Stomach (tissue), 8 donors: ENCODE measurements at regions not wholly inside any gene's neighbourhood (a gene's known extent, or its start where the extent isn't known, plus 50 kb on each side); places are given as distances from the start of the nearest gene placed in this dataset.
"Not testable (repeated sequence)": the region's sequence is repeated elsewhere in the genome, so short reads cannot be mapped to it uniquely, and the experiment has no call there.

Experiments used
- DNase-seq, 2 donors: peaks; one replicate each; pipeline versions ENCODE4 v3.0.0 to v3.0.0-alpha.2; 2013 to 2019
- H3K27ac ChIP-seq, 5 donors: fragments of 200-600 bp in 4 of 5; sonication (generic) in 4 of 5; one replicate each; pipeline ENCODE4 v1.5.1; 2013 to 2019; ENCODE audit warnings: mild to moderate bottlenecking in 1 of 5, moderate library complexity in 1 of 5
- H3K27me3 ChIP-seq, 3 donors: fragments of 200-600 bp; sonication (generic); one replicate each; pipeline ENCODE4 v1.5.1; 2017 to 2019; ENCODE audit warnings: mixed run types in 1 of 3
- H3K36me3 ChIP-seq, 4 donors: fragments of 200-600 bp; sonication (generic); 1 replicate in 3 of 4; 2 replicates in 1 of 4; pipeline ENCODE4 v1.5.1; 2016 to 2019
- H3K4me1 ChIP-seq, 4 donors: fragments of 200-600 bp; sonication (generic); one replicate each; pipeline ENCODE4 v1.5.1; 2016 to 2019
- H3K4me3 ChIP-seq, 4 donors: fragments of 200-600 bp; sonication (generic) in 3 of 4; one replicate each; pipeline ENCODE4 v1.5.1; 2016 to 2019; ENCODE audit warnings: mild to moderate bottlenecking in 1 of 4
- H3K9me3 ChIP-seq, 4 donors: fragments of 200-600 bp; sonication (generic); one replicate each; pipeline ENCODE4 v1.5.1; 2016 to 2019
- CTCF ChIP-seq, 7 experiments: fragments of 450-650 bp in 4 of 7; fragments of 200-600 bp in 3 of 7; sonication (generic) in 3 of 7; IDR thresholded peaks; one replicate each; pipeline ENCODE4 v1.5.1; 2016 to 2019; ENCODE audit warnings: antibody characterized with exemption in 7 of 7, control low read depth in 2 of 7, mild to moderate bottlenecking in 1 of 7
- EP300 ChIP-seq: sonication (generic); formaldehyde crosslinking; IDR thresholded peaks from one replicate; pipeline ENCODE4 v1.6.1; 2017; ENCODE audit warnings: antibody characterized with exemption
- POLR2A ChIP-seq, 4 donors: fragments of 450-650 bp; IDR thresholded peaks; one replicate each; pipeline ENCODE4 v1.6.1; 2016; ENCODE audit warnings: antibody characterized with exemption in 4 of 4, control low read depth in 2 of 4, mild to moderate bottlenecking in 1 of 4, moderate library complexity in 1 of 4
- POLR2AphosphoS5 ChIP-seq, 3 donors: sonication (generic); formaldehyde crosslinking; IDR thresholded peaks; one replicate each; pipeline ENCODE4 v1.6.1; 2016; ENCODE audit warnings: antibody characterized with exemption in 3 of 3
- WGBS, 5 donors: extraction: QIAGEN DNeasy Blood & Tissue Kit in 3 of 5; methylation state at CpG; one replicate each; pipeline versions ENCODE4 v1.1.5 to v1.1.7; 2013 to 2018; 5-methylcytosine and 5-hydroxymethylcytosine counted together
- intact Hi-C: fragments of 100-400 bp; cut with DNase I; formaldehyde crosslinking; loops from one replicate; pipeline ENCODE4 v1.15.1; 2023; ENCODE audit warnings: low total_unique reads
- donor health status: healthy with polysubstance abuse.
- donor health status: Bipolar disorder and iron deficiency.
- donor health status: healthy.

- TF ChIP-seq POLR2A (IDR thresholded peaks at IDR 0.05) (no peak), CTCF (IDR thresholded peaks at IDR 0.05) (no peak), POLR2AphosphoS5 (IDR thresholded peaks at IDR 0.05) (no peak), EP300 (no peak)
- Histone ChIP-seq H3K27me3 (no peaks in the 10 kb centered on the region), H3K9me3 (no peaks in the 10 kb centered on the region), H3K4me1 (no peaks in the 10 kb centered on the region), H3K36me3 (no peaks in the 10 kb centered on the region), H3K4me3 (no peak overlapping the region), H3K27ac (no peak overlapping the region)
- DNase-seq, result no peak
- WGBS, 5 donors, result 37 to 49% (median 49%) methylated on average over 4 of the region's 4 CpGs
- intact Hi-C loops, result no loop called here
Measured at GRCh38 chr1:219713981-219714381, 101.1 kb upstream of the ZC3H11B start.

GRCh38 chr1:219712506-219712905, 99.6 kb upstream of the ZC3H11B start:
- Histone ChIP-seq H3K4me3 (no peak overlapping the region), H3K36me3 (no peaks in the 10 kb centered on the region), H3K4me1 (no peaks in the 10 kb centered on the region), H3K9me3 (no peaks in the 10 kb centered on the region), H3K27ac (no peak overlapping the region), H3K27me3 (no peaks in the 10 kb centered on the region)
- 70 to 80% (median 75%) methylated on average over 4 of the region's 4 CpGs for WGBS, 5 donors
- TF ChIP-seq POLR2AphosphoS5 (IDR thresholded peaks at IDR 0.05) (no peak), EP300 (no peak)
- no peak for DNase-seq
- intact Hi-C loops, result no loop called here

GRCh38 chr1:219710529-219711194, 97.8 kb upstream of the ZC3H11B start:
- no peaks in the 10 kb centered on the region for H3K27me3 ChIP-seq
- intact Hi-C loops, result no loop called here
- no peak for DNase-seq
- WGBS, 5 donors, result 90 to 94% (median 92%) methylated on average over 6 of the region's 6 CpGs
- H3K4me3 ChIP-seq, result no peak overlapping the region
- H3K9me3 ChIP-seq, result no peaks in the 10 kb centered on the region
- no peaks in the 10 kb centered on the region for H3K36me3 ChIP-seq
- TF ChIP-seq POLR2AphosphoS5 (IDR thresholded peaks at IDR 0.05) (no peak), EP300 (no peak), POLR2A (IDR thresholded peaks at IDR 0.05) (no peak), CTCF (IDR thresholded peaks at IDR 0.05) (no peak)
- no peak overlapping the region for H3K27ac ChIP-seq
- no peaks in the 10 kb centered on the region for H3K4me1 ChIP-seq

- no peaks in the 10 kb centered on the region for H3K36me3 ChIP-seq
- 65 to 75% (median 70%) methylated on average over 6 of the region's 6 CpGs for WGBS, 5 donors
- no peak overlapping the region for H3K4me3 ChIP-seq
- TF ChIP-seq POLR2A (IDR thresholded peaks at IDR 0.05) (no peak), POLR2AphosphoS5 (IDR thresholded peaks at IDR 0.05) (no peak), EP300 (no peak), CTCF (IDR thresholded peaks at IDR 0.05) (no peak)
- no peak for DNase-seq
- no peak overlapping the region for H3K27ac ChIP-seq
- no peaks in the 10 kb centered on the region for H3K27me3 ChIP-seq
- no peaks in the 10 kb centered on the region for H3K9me3 ChIP-seq
- intact Hi-C loops, result no loop called here
- H3K4me1 ChIP-seq, result no peaks in the 10 kb centered on the region
Measured at GRCh38 chr1:219708919-219709543, 96.1 kb upstream of the ZC3H11B start.

GRCh38 chr1:219707885-219708284, 95.0 kb upstream of the ZC3H11B start:
- DNase-seq, H3K9me3 ChIP-seq, H3K4me3 ChIP-seq, H3K27ac ChIP-seq, intact Hi-C loops, H3K27me3 ChIP-seq, H3K4me1 ChIP-seq, H3K36me3 ChIP-seq: not testable (repeated sequence)
- WGBS, 5 donors, result 84 to 97% (median 93%) methylated on average over 1 of the region's 1 CpG

GRCh38 chr1:219704331-219704730, 91.4 kb upstream of the ZC3H11B start:
- DNase-seq, H3K4me1 ChIP-seq, intact Hi-C loops, H3K27me3 ChIP-seq, H3K36me3 ChIP-seq, H3K4me3 ChIP-seq, H3K9me3 ChIP-seq, H3K27ac ChIP-seq: not testable (repeated sequence)
- WGBS, 5 donors, result 51 to 76% (median 58%) methylated on average over 3 of the region's 3 CpGs
